ENCODE measurements at regions not wholly inside any gene's neighbourhood (a gene's known extent, or its start where the extent isn't known, plus 50 kb on each side); places are given as distances from the start of the nearest gene placed in this dataset.
"Not testable (repeated sequence)": the region's sequence is repeated elsewhere in the genome, so short reads cannot be mapped to it uniquely, and the experiment has no call there.

DNA sequence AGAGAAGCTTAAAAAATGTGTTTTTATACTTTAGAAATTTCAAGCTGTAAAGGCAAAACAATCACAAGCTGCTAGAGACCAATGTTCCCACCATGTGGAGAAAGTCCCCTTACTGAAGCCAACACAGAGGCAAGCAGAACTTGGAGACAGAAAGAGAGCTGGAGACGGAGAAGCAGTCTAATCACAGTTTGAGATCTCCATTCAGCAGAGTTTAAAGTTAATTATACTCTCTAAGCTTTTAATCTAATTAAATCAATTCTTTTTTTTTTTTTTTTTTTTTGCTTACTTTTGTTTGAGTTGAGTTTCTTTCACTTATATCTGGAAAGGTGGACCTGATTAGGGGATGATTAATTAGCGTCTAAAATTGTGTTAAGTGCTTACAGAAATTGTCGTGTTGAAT lies 1534.3 kb downstream of the MAT2B start:
- Mint-ChIP-seq H3K27ac (no peak overlapping the region), H3K4me3 (no peak overlapping the region), H3K4me1 (no peaks in the 10 kb centered on the region), H3K36me3 (no peaks in the 10 kb centered on the region), H3K9me3 (peaks cover 10% of the 10 kb centered on the region)
- DNase-seq (ENCODE audit: low spot score in 2 of 2) (no peak), ATAC-seq (no peak)

GRCh38 chr5:165045941-165046340 lies 1540.5 kb downstream of the MAT2B start:
- not testable (repeated sequence) for H3K27ac Mint-ChIP-seq; H3K4me3 Mint-ChIP-seq; DNase-seq (ENCODE audit: low spot score in 2 of 2); H3K4me1 Mint-ChIP-seq; H3K36me3 Mint-ChIP-seq; ATAC-seq
- H3K9me3 Mint-ChIP-seq: peaks cover 15% of the 10 kb centered on the region

DNA sequence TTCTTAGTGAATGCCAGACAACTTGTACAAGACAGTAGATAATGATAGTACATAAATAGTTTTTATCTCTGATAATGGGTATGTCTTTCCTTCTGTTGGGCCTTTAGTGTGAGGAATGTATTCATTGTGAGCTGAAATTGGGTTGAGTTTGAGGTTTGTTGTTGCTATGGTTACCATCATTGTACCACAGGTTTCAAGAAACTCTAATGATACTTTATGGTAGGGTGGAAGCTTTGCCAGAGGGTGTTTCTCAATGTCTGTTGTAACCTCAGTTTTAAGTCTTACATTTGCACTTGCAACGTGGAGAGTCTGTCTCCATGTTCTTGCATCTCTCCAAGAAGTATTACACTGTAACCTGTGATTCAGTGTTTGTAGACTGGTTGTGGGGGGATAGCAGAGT lies 1550.1 kb downstream of the MAT2B start:
- DNase-seq (ENCODE audit: low spot score in 2 of 2) (no peak), ATAC-seq (no peak)
- no peak overlapping the region for H3K27ac Mint-ChIP-seq
- no peaks in the 10 kb centered on the region for H3K36me3 Mint-ChIP-seq
- H3K4me3 Mint-ChIP-seq: no peak overlapping the region
- no peaks in the 10 kb centered on the region for H3K4me1 Mint-ChIP-seq
- peaks cover 11% of the 10 kb centered on the region for H3K9me3 Mint-ChIP-seq

GRCh38 chr5:165057145-165057544 lies 1551.7 kb downstream of the MAT2B start:
- Mint-ChIP-seq H3K36me3 (no peaks in the 10 kb centered on the region), H3K4me1 (no peaks in the 10 kb centered on the region), H3K9me3 (peaks cover 13% of the 10 kb centered on the region), H3K27ac (no peak overlapping the region), H3K4me3 (no peak overlapping the region)
- no peak for DNase-seq (ENCODE audit: low spot score in 2 of 2)
- ATAC-seq: no peak

DNA sequence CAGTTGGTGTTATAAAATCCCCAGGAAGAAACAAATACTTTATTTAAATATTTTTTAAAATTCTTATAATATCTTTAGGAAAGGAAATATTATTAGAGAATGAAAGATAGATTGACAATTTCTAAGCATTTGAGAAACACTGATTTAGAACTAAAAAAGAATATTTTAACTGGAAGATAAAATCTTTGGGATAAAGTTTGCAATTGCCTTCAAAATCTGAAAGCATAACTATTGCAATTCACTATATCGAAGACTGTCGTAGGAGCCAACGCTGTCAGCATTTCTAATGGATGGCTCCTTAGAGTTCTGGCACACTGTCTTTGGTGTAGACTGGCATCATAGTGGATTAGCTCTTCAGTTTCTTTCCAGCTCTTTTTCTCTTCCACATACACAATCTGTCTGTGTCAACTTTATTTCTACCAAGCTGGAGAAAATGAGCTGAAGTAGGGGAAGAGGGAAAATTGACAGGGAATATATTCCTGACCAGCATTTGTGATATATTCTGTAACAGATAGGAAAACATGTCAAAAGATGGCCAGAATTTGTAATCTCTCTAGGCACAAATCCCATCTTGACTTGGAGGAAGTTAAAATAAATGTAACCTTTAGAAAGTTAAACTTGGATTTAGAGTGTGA lies 1561.4 kb downstream of the MAT2B start:
- DNase-seq (ENCODE audit: low spot score in 2 of 2): no peak
- H3K4me3 Mint-ChIP-seq: no peak overlapping the region
- H3K9me3 Mint-ChIP-seq: peaks cover 21% of the 10 kb centered on the region
- no peaks in the 10 kb centered on the region for H3K36me3 Mint-ChIP-seq
- no peak overlapping the region for H3K27ac Mint-ChIP-seq
- H3K4me1 Mint-ChIP-seq: no peaks in the 10 kb centered on the region
- no peak for ATAC-seq

DNA sequence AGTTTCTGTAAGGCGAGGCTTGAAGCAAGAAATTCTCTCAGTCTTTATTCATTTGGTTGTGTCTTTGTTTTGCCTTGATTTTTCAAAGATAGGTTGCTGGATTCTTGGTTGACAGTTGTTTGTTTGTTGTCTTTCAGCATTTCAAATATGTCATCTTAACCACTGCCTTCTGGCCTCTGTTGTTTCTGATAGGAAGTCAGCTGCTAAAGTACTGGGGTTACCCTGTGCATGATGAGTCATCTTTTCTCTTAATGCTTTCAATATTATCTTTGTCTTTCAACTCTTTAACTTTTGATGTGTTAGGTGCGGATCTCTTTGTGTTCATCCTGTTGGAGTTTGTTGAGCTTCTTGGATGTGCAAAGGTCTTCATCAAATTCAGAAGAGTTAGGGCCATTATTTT lies 1571.3 kb downstream of the MAT2B start:
- H3K27ac Mint-ChIP-seq: no peak overlapping the region
- ATAC-seq (no peak), DNase-seq (ENCODE audit: low spot score in 2 of 2) (no peak)
- no peak overlapping the region for H3K4me3 Mint-ChIP-seq
- H3K9me3 Mint-ChIP-seq: peaks cover 25% of the 10 kb centered on the region
- H3K4me1 Mint-ChIP-seq: no peaks in the 10 kb centered on the region
- no peaks in the 10 kb centered on the region for H3K36me3 Mint-ChIP-seq

- ATAC-seq: no peak
- peaks cover 13% of the 10 kb centered on the region for H3K9me3 Mint-ChIP-seq
- DNase-seq (ENCODE audit: low spot score in 2 of 2): no peak
- no peak overlapping the region for H3K4me3 Mint-ChIP-seq
- H3K27ac Mint-ChIP-seq: no peak overlapping the region
- no peaks in the 10 kb centered on the region for H3K36me3 Mint-ChIP-seq
- no peaks in the 10 kb centered on the region for H3K4me1 Mint-ChIP-seq
Observed at GRCh38 chr5:165079389-165079788, 1574.0 kb downstream of the MAT2B start.

- H3K36me3 Mint-ChIP-seq: no peaks in the 10 kb centered on the region
- ATAC-seq: no peak
- H3K4me1 Mint-ChIP-seq: no peaks in the 10 kb centered on the region
- peaks cover 3% of the 10 kb centered on the region for H3K9me3 Mint-ChIP-seq
- no peak overlapping the region for H3K27ac Mint-ChIP-seq
- DNase-seq (ENCODE audit: low spot score in 2 of 2): no peak
- no peak overlapping the region for H3K4me3 Mint-ChIP-seq
Observed at GRCh38 chr5:165083394-165083793, 1578.0 kb downstream of the MAT2B start.

- H3K27ac Mint-ChIP-seq: no peak overlapping the region
- DNase-seq (ENCODE audit: low spot score in 2 of 2) (no peak), ATAC-seq (no peak)
- H3K4me3 Mint-ChIP-seq: no peak overlapping the region
- peaks cover 3% of the 10 kb centered on the region for H3K9me3 Mint-ChIP-seq
- H3K4me1 Mint-ChIP-seq: no peaks in the 10 kb centered on the region
- no peaks in the 10 kb centered on the region for H3K36me3 Mint-ChIP-seq
Observed at GRCh38 chr5:165086465-165086864, 1581.0 kb downstream of the MAT2B start.

GRCh38 chr5:165094782-165095181 lies 1589.4 kb downstream of the MAT2B start:
- DNase-seq (ENCODE audit: low spot score in 2 of 2) (no peak), ATAC-seq (no peak)
- Mint-ChIP-seq H3K4me3 (no peak overlapping the region), H3K36me3 (no peaks in the 10 kb centered on the region), H3K4me1 (no peaks in the 10 kb centered on the region), H3K27ac (no peak overlapping the region), H3K9me3 (peaks cover 4% of the 10 kb centered on the region)

DNA sequence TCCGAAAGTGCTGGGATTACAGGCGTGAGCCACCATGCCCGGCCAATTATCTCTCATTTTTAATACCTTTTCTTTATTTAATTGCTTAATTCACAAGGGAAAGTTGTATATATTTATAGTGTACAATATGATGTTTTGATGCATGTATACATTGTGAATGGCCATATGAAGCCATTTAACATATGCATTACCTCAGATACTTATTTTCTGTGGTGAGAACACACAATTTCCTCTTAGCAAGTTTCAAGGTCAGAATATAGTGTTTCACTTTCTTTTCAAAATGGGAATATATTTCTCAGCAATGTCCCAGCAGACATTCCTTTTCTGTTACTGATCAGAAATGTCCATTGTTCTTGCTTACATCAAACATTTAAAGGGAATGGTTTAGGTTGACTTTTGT lies 1596.3 kb downstream of the MAT2B start:
- DNase-seq (ENCODE audit: low spot score in 2 of 2): no peak
- Mint-ChIP-seq H3K27ac (no peak overlapping the region), H3K9me3 (peaks cover 9% of the 10 kb centered on the region), H3K36me3 (no peaks in the 10 kb centered on the region), H3K4me1 (no peaks in the 10 kb centered on the region), H3K4me3 (no peak overlapping the region)
- ATAC-seq: no peak

DNA sequence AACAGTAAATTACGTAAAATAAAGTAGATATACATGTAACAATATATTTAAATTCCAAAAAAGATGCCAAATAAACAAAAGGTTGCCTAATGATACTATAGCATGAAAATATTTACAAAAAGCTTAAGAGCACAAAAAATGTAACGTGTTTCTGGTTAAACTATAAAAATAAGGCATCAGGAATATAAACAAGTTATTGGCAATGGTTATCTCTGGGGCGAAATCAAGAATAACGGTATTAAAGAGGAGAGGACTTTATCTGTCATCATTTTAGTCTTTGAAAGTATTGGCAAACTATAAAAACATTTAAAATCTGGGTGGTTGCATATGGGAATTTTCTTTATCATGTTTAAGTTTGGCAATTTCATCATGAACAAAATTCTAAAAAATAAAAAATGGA lies 1599.2 kb downstream of the MAT2B start:
- no peak for DNase-seq (ENCODE audit: low spot score in 2 of 2)
- no peak overlapping the region for H3K4me3 Mint-ChIP-seq
- H3K4me1 Mint-ChIP-seq: no peaks in the 10 kb centered on the region
- H3K27ac Mint-ChIP-seq: no peak overlapping the region
- no peak for ATAC-seq
- peaks cover 6% of the 10 kb centered on the region for H3K9me3 Mint-ChIP-seq
- H3K36me3 Mint-ChIP-seq: no peaks in the 10 kb centered on the region

DNA sequence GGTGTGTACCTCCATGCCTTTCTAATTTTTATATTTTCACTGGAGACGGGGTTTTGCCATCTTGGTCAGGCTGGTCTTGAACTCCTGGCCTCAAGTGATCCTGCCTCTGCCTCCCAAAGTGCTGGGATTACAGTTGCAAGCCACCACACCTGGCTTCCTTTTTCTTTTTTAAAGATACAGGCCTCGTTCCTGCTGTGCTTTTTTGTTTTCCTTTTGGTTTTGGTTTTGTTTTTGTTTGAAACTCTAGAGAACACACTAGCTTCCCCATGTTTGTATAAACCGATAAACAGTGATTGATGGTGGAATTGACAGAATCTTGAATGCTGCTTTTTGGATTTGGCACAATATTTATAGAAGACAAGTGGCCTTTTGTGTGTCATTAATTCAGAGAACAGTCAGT lies 1603.4 kb downstream of the MAT2B start:
- no peak overlapping the region for H3K4me3 Mint-ChIP-seq
- no peaks in the 10 kb centered on the region for H3K9me3 Mint-ChIP-seq
- no peak overlapping the region for H3K27ac Mint-ChIP-seq
- H3K4me1 Mint-ChIP-seq: no peaks in the 10 kb centered on the region
- ATAC-seq (no peak), DNase-seq (ENCODE audit: low spot score in 2 of 2) (no peak)
- H3K36me3 Mint-ChIP-seq: no peaks in the 10 kb centered on the region

GRCh38 chr5:165119175-165119574 lies 1613.8 kb downstream of the MAT2B start:
- Mint-ChIP-seq H3K4me1 (no peaks in the 10 kb centered on the region), H3K4me3 (no peak overlapping the region), H3K36me3 (no peaks in the 10 kb centered on the region), H3K27ac (no peak overlapping the region), H3K9me3 (peaks cover 11% of the 10 kb centered on the region)
- no peak for ATAC-seq
- no peak for DNase-seq (ENCODE audit: low spot score in 2 of 2)

GRCh38 chr5:165126598-165126997 lies 1621.2 kb downstream of the MAT2B start:
- ATAC-seq: no peak
- H3K4me1 Mint-ChIP-seq: no peaks in the 10 kb centered on the region
- no peaks in the 10 kb centered on the region for H3K36me3 Mint-ChIP-seq
- peaks cover 10% of the 10 kb centered on the region for H3K9me3 Mint-ChIP-seq
- no peak overlapping the region for H3K27ac Mint-ChIP-seq
- DNase-seq (ENCODE audit: low spot score in 2 of 2): no peak
- no peak overlapping the region for H3K4me3 Mint-ChIP-seq

DNA sequence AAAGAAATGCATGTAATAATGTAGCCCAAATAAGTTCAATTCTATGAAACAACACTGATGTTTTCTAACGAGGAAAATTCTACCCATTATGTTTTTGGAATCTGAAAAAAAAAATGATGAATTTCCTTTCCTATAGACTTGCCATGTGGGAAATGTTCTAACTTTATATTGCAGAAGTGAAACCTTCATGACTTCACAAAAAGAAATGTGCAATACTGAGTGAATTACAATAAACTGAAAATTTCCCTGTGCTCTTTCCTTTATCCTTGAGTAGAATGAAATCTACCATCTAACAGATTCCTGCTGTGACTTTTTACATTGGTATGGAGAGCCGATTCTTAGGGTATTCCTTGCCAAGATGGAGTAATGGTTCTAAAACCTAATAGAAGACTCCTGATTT lies 1622.5 kb downstream of the MAT2B start:
- Mint-ChIP-seq H3K9me3 (peaks cover 13% of the 10 kb centered on the region), H3K36me3 (no peaks in the 10 kb centered on the region), H3K27ac (no peak overlapping the region), H3K4me3 (no peak overlapping the region), H3K4me1 (no peaks in the 10 kb centered on the region)
- no peak for DNase-seq (ENCODE audit: low spot score in 2 of 2)
- no peak for ATAC-seq

DNA sequence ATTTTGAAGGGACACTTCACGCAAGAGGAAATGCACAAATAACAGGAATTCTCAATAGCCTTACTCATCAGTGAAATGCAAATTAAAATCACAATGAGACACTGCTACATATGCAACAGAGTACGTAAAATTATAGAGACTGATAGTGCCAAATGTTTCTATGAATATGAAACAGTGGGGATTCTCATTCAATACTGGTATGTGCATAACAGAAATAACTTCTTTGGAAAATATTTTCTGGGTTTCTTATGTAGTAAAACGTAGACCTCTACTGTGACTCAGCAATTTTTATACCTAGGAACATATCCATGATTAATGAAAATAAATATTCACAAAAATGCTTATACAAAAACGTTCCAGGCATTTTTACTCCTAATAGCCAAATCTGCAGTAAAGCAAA lies 1625.2 kb downstream of the MAT2B start:
- no peak for DNase-seq (ENCODE audit: low spot score in 2 of 2)
- H3K9me3 Mint-ChIP-seq: peaks cover 9% of the 10 kb centered on the region
- ATAC-seq: no peak
- no peak overlapping the region for H3K27ac Mint-ChIP-seq
- no peaks in the 10 kb centered on the region for H3K36me3 Mint-ChIP-seq
- no peak overlapping the region for H3K4me3 Mint-ChIP-seq
- H3K4me1 Mint-ChIP-seq: no peaks in the 10 kb centered on the region
